ENCODE measurements at regions not wholly inside any gene's neighbourhood (a gene's known extent, or its start where the extent isn't known, plus 50 kb on each side); places are given as distances from the start of the nearest gene placed in this dataset.

DNA sequence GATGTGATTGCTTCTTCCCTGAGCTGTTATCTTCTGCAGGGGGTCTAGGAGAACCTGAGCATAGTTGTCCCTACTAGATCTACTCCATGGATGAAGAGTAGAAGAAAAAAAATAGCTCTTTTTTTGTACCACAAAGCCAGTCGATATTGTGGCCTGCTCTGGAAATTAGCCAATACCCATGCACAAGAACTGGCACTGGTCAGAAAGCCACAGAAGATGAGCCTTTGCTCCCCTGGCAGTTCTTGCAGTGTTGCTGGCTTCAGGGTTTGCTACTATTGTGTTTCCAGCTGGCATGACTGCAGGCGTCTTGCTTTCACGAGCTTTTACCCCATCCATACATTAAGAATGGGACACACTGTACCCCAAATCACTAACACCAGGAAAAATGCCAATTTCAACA, 547.7 kb upstream of the KLF12 start:
- TF ChIP-seq CTCF (IDR thresholded peaks at IDR 0.05; ENCODE audit: low read length): no peak
- TF ChIP-seq EZH2 (IDR thresholded peaks at IDR 0.05; ENCODE audit: borderline replicate concordance, low read length): no peak

Data from OCI-LY1 (cell line).